Heart right ventricle (tissue), 16 donors: ENCODE measurements at regions not wholly inside any gene's neighbourhood (a gene's known extent, or its start where the extent isn't known, plus 50 kb on each side); places are given as distances from the start of the nearest gene placed in this dataset.

ENCODE experiments used
- ATAC-seq, 8 donors: fragments of 200-7000 bp; cut with Tn5 transposase; one replicate each; pipeline ENCODE4 v1.9.1; 2020; ENCODE audit warnings: mild to moderate bottlenecking in 8 of 8, moderate library complexity in 8 of 8, moderate number of reproducible peaks in 1 of 8
- DNase-seq, 2 donors: peaks; one replicate each; pipeline ENCODE4 v3.0.0-alpha.2; 2020
- H3K27ac ChIP-seq, 10 donors: fragments of 200-600 bp; sonication (generic) in 2 of 10; one replicate each; pipeline versions ENCODE4 v1.5.0 to v1.8.0; 2020 to 2022; ENCODE audit warnings: mild to moderate bottlenecking in 3 of 10
- H3K27me3 ChIP-seq, 7 donors: fragments of 200-600 bp; one replicate each; pipeline ENCODE4 v1.8.0; 2021 to 2022; ENCODE audit warnings: mild to moderate bottlenecking in 2 of 7
- H3K36me3 ChIP-seq, 9 donors: fragments of 200-600 bp; sonication (generic) in 1 of 9; one replicate each; pipeline versions ENCODE4 v1.5.0 to v1.8.0; 2020 to 2022; ENCODE audit warnings: mild to moderate bottlenecking in 2 of 9
- H3K4me1 ChIP-seq, 9 donors: fragments of 200-600 bp; sonication (generic) in 1 of 9; one replicate each; pipeline versions ENCODE4 v1.5.0 to v1.8.0; 2020 to 2022; ENCODE audit warnings: mild to moderate bottlenecking in 4 of 9
- H3K4me3 ChIP-seq, 10 donors: fragments of 200-600 bp; sonication (generic) in 2 of 10; one replicate each; pipeline versions ENCODE4 v1.5.0 to v1.8.0; 2020 to 2022; ENCODE audit warnings: mild to moderate bottlenecking in 7 of 10, moderate library complexity in 2 of 10
- H3K9me3 ChIP-seq, 11 donors: fragments of 200-600 bp in 10 of 11; sonication (generic) in 2 of 11; one replicate each; pipeline versions ENCODE4 v1.5.0 to v1.8.0; 2013 to 2022; ENCODE audit warnings: mild to moderate bottlenecking in 2 of 11, control low read depth in 1 of 11, moderate library complexity in 1 of 11
- WGBS, 2 donors: extraction: QIAGEN DNeasy Blood & Tissue Kit; methylation state at CpG; one replicate each; pipeline ENCODE4 v1.1.7; 2013; ENCODE audit warnings: inconsistent platforms in 1 of 2; 5-methylcytosine and 5-hydroxymethylcytosine counted together
- intact Hi-C, 10 donors: fragments of 100-400 bp; cut with DNase I; formaldehyde crosslinking; loops; one replicate each; pipeline versions ENCODE4 v1.11.1 to v1.14.2; 2022
- TF ChIP-seq, protein P1 (sequence below), 9 donors: fragments of 200-600 bp; sonication (generic) in 2 of 9; IDR thresholded peaks; one replicate each; pipeline versions ENCODE4 v1.5.0 to v1.8.0; 2021 to 2022; ENCODE audit warnings: antibody characterized with exemption in 9 of 9, mild to moderate bottlenecking in 5 of 9, moderate library complexity in 1 of 9
- donor health status: Arrhythmogenic right ventricular cardiomyopathy.
- donor health status: ischemic (EF 13 %, LVEDD 7.1; RV severe dilation, severe dysfunction).
- donor health status: healthy with polysubstance abuse.
- donor health status: DM: no; HTN: yes; CAD: no.
- donor health status: DM: no; HTN: no; CAD: no.
- donor health status: ischemic (EF 25% LVEDD 6.9; RV normal size, moderate dysfunction).
- donor health status: ischemic (EF 25% LVEDD 5.7; RV mildly dilated, moderate dysfunction).
- donor health status: healthy.
- donor health status: DM: yes; HTN: yes; CAD: no.
- donor health status: Ischemic cardiomyopathy.
- donor health status: ischemic (EF 35%, LVEDD 5.7; RV mildly dilated, moderate dysfunction).
- donor health status: nonischemic (EF 11% LVEDD 7.7; RV severe dilation, severe dysfunction).
- donor health status: DM: yes; HTN: yes; CAD: no.
- donor health status: PGD.
- donor health status: ischemic (EF 29% LVEDD 5.4; RV normal size, mild dysfunction).
- donor health status: nonischemic (EF 23%, LVEDD 6.1; RV moderate dilation, normal function).

DNA sequence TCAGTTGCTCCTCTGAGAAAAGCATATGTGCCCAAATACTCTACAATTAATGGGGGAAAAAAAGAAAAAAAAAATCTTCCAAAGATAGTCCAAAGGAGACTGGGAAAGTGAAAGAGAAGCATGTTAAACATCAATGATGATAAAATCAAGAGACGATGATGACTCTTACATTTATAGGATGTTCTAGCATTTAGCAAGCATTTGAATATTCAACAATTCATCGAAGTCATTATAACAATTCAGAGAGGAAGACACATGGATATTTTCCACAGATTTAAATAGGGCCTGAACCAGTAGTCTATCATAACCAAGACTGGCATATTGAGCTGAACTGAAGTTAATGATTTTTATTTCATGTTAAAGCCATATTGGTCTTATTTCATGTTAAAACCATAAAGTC lies 528.4 kb downstream of the INHBA start:
- DNase-seq (no peak), ATAC-seq (no peak)
- H3K36me3 ChIP-seq: no peaks in the 10 kb centered on the region
- H3K27ac ChIP-seq: no peak overlapping the region
- H3K27me3 ChIP-seq: no peaks in the 10 kb centered on the region
- TF ChIP-seq, protein P1, sequence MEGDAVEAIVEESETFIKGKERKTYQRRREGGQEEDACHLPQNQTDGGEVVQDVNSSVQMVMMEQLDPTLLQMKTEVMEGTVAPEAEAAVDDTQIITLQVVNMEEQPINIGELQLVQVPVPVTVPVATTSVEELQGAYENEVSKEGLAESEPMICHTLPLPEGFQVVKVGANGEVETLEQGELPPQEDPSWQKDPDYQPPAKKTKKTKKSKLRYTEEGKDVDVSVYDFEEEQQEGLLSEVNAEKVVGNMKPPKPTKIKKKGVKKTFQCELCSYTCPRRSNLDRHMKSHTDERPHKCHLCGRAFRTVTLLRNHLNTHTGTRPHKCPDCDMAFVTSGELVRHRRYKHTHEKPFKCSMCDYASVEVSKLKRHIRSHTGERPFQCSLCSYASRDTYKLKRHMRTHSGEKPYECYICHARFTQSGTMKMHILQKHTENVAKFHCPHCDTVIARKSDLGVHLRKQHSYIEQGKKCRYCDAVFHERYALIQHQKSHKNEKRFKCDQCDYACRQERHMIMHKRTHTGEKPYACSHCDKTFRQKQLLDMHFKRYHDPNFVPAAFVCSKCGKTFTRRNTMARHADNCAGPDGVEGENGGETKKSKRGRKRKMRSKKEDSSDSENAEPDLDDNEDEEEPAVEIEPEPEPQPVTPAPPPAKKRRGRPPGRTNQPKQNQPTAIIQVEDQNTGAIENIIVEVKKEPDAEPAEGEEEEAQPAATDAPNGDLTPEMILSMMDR (IDR thresholded peaks at IDR 0.05): no peak
- H3K9me3 ChIP-seq: peaks cover 0 to 2% (median 0%) of the 10 kb centered on the region in 11 donors
- WGBS, 2 donors: 91 to 98% methylated on average over 2 of the region's 2 CpGs
- intact Hi-C loops: no loop called here
- no peak overlapping the region for H3K4me3 ChIP-seq
- H3K4me1 ChIP-seq: no peaks in the 10 kb centered on the region

DNA sequence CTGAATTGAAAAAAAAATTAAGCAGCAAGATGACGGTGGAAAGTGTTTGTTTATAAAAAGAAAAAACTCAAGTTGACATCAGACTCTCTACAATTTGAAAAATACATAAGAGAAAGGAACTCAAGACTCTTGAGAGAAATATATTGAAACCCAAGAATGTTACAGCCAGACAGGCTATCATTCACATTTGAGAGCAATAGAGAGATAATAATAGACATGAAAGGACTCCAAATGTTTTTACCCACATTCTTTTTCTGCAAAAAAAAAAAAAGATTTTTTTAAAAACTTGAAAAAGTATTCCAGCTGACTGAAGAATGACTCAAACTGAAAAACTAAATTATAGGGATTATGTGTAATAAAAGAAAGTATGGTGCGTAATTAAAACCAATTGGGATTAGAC lies 532.4 kb downstream of the INHBA start:
- 80 to 93% methylated on average over 2 of the region's 2 CpGs for WGBS, 2 donors
- no peaks in the 10 kb centered on the region for H3K4me1 ChIP-seq
- H3K27me3 ChIP-seq: no peaks in the 10 kb centered on the region
- TF ChIP-seq, protein P1 (IDR thresholded peaks at IDR 0.05): no peak
- no peak for ATAC-seq
- DNase-seq: no peak
- H3K9me3 ChIP-seq: peaks cover 0 to 5% (median 0%) of the 10 kb centered on the region in 11 donors
- no peak overlapping the region for H3K27ac ChIP-seq
- no peaks in the 10 kb centered on the region for H3K36me3 ChIP-seq
- no peak overlapping the region for H3K4me3 ChIP-seq
- intact Hi-C loops: no loop called here

DNA sequence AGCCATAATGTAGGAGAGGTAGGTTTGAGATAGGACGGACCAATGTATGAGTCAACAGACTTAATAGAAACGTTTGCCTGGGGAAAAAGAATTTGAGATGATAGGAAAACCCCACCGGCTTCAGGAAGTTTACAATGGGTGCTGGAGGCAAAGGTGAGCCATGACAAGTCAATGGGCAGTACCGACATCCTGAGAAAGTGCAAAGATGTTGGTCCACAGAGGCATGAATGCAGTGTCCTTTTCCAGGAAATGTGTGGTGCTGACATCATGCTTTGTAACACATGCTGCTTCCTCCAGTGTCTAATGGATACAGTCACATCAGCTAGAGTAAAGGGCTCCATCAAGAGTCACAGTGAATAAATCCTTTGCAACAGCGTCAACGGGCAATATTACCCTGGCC lies 533.6 kb downstream of the INHBA start:
- ATAC-seq: no peak
- TF ChIP-seq, protein P1 (IDR thresholded peaks at IDR 0.05): no peak
- Histone ChIP-seq H3K9me3 (peaks cover 0 to 5% (median 0%) of the 10 kb centered on the region in 11 donors), H3K27me3 (no peaks in the 10 kb centered on the region), H3K36me3 (no peaks in the 10 kb centered on the region), H3K27ac (no peak overlapping the region), H3K4me3 (no peak overlapping the region), H3K4me1 (no peaks in the 10 kb centered on the region)
- DNase-seq: no peak
- 78 to 81% methylated on average over 6 of the region's 6 CpGs for WGBS, 2 donors
- intact Hi-C loops: no loop called here

DNA sequence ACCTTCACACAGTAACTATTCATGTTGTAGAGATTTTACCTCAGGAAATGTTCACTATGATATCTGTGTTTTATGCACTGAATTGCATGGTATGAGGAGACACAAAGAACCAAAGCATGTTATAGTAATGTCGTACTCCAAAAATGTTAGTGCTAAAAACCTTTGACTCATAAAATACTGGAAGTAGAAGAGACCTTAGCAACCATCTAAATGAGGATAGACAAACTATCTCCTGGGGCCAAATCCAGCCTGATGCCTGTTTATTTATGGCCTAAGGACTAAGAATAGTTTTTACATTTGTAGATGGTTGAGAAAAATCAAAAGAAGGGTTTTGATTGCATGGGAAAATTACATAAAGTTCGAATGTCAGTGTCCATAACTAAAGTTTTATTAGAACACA lies 535.1 kb downstream of the INHBA start:
- DNase-seq (no peak), ATAC-seq (no peak)
- 71 to 73% methylated on average over 2 of the region's 2 CpGs for WGBS, 2 donors
- no peaks in the 10 kb centered on the region for H3K36me3 ChIP-seq
- H3K4me1 ChIP-seq: no peaks in the 10 kb centered on the region
- H3K27ac ChIP-seq: no peak overlapping the region
- no peak overlapping the region for H3K4me3 ChIP-seq
- no peaks in the 10 kb centered on the region for H3K27me3 ChIP-seq
- TF ChIP-seq, protein P1 (IDR thresholded peaks at IDR 0.05): no peak
- intact Hi-C loops: no loop called here
- H3K9me3 ChIP-seq: peaks cover 0 to 5% (median 0%) of the 10 kb centered on the region in 11 donors
